HG03521 (cell line): ENCODE measurements at regions not wholly inside any gene's neighbourhood (a gene's known extent, or its start where the extent isn't known, plus 50 kb on each side); places are given as distances from the start of the nearest gene placed in this dataset.
"Not testable (repeated sequence)": the region's sequence is repeated elsewhere in the genome, so short reads cannot be mapped to it uniquely, and the experiment has no call there.

Source experiments
- ATAC-seq: cut with Tn5 transposase; IDR thresholded peaks from one replicate; pipeline ENCODE4 v1.9.1; 2021; ENCODE audit warnings: mild to moderate bottlenecking, moderate library complexity; ENCODE audit not compliant: unreplicated experiment

DNA sequence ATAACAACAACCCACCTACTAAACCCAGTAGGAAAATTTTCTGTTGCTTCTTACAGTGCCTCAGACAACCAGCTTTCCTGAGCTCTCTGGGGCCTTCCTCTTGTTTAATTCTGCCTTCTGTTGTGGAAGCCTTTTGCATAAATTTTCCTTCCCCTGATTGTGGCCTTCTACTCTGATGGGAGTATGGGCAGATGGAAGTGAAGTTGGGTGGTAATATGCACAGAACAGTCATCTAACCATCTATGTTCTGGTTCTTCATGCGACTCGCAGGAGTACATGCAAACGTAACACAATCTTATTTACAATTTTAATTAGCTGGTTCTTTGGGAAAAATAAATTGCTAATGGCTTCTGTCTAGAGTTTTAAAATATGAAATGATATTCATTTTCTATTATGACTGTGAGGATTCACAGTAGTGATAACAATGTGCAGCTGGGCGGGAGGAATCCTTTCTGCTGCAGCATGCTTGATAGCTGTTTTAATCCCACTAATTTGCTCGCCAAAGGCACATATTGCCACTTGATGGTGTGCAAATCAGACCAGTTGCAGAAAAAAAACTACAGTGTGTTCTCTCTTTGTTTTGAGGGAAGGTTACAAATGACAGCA, 311.5 kb upstream of the ROPN1 start:
- ATAC-seq = no peak

DNA sequence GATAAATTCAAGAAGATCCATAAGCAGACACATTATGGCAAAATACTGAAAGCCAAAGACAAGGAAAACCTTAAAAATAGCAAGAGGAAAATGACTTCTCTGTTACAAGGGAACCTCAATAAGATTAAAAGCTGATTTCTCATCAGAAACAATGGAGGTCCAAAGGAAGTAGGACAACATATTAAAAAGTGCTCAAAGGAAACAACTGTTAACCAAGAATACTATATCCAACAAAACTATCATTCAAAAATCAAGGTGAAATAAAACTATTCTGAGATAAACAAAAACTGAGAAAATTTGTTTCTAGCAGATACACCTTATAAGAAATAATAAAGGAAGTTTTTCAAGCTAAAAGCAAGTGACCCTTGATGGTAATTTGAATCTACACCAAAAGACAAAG, 314.7 kb upstream of the ROPN1 start:
- no peak for ATAC-seq

DNA sequence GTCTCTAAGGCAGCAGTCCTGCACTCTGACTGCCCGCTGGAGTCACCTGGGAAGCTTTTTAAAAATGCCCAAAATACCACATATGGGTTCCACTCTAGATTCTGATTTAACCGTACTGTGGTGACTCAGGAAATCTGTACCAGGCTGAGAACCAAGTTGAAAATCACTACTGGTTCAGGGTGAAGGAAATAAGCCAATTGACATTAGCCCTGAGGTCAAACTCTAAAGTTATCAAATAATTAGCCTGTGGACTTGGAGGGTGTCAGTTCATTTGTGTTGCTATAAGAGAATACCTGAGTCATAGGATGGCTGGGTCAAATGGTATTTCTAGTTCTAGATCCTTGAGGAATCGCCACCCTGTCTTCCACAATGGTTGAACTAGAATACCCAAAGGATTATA, 321.7 kb upstream of the ROPN1 start:
- ATAC-seq = no peak

DNA sequence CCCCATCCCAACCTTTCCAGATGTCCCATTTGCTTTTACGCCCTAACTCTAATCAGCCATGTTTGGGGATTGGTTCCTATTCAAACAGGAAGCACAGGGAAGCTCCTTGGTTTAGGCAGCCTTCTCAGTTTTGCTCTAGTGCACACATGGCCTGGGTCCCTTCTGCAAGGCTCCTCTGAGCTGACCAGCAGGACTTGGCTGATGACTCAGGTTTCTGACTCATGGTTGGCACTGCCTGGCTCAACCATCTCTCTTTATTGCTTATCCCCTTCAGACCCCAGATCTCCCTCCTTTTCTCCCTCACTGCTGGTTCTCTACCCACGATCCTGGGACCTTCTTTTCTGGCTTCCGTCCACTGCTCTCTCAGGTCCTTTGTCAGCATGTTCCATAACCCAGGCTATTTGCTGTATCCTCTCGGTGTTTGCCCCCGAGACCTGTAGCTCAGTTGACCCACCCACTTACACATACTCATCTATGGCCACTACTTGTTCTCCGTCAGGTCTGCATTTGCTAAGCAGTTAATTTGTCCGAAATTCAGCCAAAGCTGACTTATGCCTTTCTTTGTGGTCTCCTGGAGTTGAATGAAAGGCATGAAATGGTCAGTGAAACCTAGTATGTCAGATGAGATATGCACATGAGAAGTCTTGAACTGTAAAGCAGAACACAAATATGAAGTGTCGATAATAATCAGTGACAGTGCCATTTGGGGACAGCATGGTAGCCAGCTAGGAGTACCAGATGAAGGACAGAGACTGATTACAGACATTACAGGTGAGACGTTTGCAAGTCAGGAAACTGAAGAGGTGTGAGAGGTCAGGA, 323.5 kb upstream of the ROPN1 start:
- ATAC-seq = no peak

DNA sequence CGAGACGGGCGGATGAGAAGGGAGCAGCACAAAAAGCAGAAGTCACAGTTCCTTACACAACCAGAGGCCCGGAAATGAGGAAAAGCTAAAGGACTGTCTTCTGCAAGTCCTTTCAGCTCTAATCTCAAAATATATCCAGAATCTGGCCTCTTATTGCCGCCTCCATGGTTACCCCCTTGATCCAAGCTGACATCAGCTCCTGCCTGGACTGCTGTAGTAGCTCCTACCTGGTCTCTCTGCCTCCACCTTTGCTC, 324.0 kb upstream of the ROPN1 start:
- ATAC-seq = no peak

DNA sequence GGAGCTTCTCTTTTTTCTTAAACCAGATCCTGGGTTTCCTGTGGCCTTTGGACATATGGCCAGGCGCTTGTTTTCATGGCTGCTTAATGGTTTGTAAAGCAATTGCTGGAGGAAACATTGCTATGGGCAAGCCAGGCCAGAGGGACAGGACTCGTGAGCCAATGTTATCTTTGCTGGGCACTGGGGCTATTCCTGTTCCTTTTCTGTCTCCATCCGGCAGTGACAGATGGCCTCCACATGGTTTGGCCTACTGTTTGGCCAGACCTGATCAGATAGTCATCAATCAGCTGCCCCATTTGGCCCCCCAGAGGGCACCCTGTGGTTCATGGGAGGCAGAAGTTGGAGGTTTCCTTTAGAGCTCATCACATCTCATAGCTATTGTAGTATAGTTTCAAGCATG, 326.1 kb upstream of the ROPN1 start:
- no peak for ATAC-seq

DNA sequence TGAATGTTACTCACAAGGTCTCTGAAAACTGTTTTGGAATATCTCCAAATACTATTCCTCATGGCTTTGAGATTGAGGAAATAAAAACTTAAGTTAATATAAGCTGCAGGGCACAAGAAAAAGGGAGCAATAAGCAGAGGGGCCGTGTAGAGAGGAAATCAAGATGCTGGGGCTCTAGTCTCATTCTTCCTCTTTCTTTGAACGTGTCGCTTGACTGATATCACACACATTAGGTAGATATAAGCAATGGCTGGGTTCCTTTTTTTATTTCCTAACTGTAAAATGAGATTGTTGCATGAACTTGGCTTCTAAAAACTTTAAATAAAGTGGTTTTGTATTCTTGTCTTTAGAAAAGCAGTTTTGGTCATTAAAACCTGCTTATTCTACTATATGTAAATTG, 326.7 kb upstream of the ROPN1 start:
- no peak for ATAC-seq

DNA sequence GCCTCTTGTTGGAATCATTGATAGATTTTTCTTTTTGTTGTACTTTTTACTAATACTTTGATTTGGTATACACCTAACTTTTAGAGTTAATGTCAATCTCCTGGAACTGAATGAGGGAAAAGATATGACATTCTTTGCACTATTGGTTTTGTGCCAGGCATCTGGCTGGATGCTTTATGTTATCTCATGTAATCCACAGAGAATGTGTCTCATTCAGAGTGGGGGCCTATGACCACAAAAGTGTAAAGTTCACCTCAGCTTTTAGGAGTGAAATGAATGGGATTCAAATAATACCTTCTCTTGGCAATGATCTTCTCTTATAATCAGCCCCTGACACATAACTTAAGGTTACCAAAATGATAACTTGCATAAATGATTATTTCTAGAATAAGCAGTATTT, 329.1 kb upstream of the ROPN1 start:
- no peak for ATAC-seq

DNA sequence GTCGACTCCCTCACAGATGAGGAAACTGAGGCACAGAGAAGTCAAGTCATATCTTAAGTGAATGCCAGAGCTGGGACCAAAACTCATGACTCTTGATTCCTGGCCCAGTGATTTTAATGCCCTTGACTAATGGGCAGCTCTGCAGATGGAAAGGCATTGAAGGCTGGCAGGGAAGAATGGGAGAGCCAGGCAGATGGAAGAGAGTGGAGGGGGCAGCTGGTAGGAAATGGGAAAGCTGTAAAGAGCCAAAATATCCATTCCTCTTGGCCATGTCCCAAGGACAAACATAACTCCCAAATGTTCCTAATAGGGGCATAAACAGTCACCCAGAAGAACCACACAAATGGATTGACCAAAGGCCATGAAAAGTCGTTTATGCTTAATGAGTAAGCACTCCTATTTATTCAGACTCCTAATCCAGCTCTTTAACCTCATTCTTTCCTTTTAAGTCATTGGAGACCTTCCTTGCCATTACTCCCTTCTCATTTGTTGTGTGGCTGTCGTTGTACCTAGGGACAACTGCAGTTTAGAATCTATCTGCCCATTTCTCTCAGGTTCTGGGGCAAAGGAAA, 330.5 kb upstream of the ROPN1 start:
- ATAC-seq = no peak

DNA sequence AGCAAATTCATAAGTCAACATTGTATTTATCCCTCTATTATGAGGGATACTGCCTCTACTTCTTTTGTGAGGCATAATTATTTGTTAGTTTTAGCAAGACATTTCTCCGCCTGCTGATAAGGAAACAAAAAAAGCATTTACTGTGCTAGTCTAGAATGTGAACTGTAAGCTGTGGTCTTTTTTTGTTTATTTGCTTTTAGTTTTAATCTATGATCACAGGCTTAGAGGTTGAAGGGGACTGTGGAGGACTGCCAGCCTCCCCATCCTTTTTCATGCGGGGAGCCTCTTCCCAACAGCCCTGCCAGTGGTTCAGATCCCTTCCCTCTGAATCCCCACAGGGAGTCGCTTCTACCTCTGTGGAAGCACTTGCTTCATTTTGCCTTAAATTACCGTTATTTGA, 331.0 kb upstream of the ROPN1 start:
- ATAC-seq = no peak

DNA sequence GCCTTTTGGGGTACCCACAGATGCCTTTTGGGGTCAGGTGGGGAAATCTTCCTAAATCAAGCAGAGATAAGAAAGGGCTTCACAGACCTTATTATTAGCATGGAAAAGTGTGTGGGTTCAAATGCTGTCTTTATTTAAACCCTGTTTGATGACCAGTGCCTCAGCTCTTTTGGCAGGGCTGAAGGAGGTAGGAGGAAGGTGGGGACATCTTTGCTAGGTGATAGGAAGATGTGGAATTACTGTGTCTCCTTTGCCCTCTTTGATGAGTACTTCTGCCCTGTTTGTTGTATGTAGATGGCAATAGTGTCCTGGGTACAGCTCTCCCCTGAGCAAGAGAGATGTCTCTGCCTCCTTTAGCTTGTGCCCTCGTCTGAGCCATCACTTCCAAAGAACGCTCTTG, 333.3 kb upstream of the ROPN1 start:
- ATAC-seq = no peak

DNA sequence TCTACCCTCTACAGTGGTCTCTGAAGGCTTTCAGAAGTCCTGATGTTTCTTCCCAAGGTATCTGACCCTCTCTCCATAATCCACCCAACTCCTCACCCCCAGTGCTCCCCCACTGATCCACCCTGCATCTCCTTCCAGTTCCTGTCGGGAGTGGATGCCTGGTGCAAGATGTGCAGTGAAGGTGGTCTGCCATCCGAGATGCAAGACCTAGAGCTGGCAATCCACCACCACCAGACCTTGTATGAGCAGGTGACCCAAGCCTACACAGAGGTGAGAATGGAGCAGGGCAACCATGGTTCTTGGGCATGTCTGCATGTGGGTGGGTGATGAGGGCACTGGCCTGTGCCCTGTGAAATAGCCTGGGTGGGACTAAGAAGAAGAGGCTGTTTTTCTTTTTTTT, 337.8 kb upstream of the ROPN1 start:
- ATAC-seq = no peak

DNA sequence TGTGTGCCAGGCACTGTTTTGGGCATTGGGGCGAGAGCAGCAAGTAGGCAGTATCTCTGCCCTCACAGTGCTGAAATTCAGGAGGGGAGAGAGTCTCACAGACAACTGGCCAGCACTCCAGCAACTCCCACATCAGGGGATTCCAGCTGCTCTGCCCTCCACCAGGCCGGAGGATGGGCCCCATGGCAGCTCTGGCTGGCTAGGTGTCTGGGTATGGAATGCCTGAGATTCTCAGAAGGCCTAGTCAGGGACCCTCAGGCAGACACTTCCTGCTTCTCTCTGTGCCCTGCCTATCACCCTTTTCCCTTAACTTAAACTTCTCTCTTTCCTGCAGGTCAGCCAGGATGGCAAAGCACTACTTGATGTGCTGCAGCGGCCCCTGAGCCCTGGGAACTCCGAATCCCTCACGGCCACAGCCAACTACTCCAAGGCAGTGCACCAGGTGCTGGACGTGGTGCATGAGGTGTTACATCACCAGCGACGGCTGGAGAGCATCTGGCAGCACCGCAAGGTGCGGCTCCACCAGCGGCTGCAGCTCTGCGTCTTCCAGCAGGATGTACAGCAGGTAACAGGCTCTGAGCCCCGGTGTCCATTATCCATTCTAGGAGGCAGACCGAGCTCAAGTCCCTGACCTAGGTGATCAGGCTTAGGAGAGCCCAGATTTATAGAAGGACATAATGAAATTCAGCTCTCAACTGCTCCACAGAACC, 342.2 kb upstream of the ROPN1 start:
- no peak for ATAC-seq

DNA sequence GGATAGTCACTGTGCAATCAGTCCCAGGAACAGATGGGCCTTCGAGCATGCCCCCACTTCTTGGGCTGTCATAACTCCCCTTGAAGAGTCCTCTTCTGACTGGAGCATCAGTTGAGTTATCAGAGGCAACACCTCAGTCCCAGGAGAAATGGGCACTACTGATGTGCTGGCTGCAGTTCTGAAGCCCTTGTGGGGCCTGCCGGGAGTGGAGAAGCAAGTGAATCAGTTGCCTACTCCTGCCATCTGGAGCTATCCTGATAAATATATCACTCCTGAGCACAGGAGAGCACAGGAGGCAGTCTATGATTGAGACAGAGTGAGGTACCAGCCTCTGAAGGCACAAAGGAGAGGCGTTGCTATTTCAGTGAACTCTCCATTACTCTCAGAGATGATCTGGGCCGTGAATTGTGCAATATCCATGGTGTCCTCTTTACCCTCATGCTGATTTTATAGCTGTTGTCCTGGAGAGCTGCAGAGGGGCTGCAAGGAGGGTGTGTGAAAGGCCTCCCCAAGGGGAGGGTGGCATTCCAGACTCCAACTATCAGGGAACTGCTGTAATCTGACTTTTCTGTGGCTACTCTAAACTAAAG, 344.2 kb upstream of the ROPN1 start:
- no peak for ATAC-seq

DNA sequence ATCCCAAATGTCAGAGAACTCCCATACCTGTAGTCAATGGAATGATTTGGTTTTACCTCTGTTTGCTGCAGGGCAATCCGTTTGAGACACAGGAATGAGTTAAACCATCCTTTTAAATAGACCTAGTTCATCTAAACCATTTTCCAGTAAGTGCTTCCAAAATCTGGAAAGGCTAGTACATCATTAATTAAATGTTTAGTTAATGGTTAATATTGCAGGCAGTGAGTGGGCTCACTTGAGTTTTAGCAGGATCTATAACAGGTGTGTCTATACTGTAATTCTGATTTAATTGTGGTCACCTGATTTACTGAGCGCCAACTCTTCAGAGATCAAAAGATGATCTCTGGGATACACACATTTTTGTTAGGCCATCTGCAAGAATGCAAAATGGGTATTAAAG, 353.9 kb upstream of the ROPN1 start:
- ATAC-seq = no peak

DNA sequence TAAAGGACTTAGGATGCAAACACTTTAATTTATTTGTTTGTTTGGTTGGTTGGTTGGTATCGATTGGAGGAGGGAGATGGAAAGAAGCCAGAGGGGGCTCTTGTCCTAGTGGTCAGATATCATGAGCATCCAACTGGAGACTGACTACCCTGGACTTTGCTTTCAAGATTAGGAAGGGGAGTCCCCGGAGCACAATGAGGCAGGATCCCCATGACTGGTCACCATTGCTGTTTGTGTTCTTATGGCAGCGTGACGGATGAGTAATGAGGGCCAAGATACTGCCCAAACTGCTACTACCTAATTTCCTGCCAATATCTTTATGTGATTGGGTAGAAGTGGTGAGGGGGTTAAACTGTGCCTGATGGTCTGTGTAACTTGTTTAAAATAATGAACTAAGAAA, 354.6 kb upstream of the ROPN1 start:
- ATAC-seq = no peak

DNA sequence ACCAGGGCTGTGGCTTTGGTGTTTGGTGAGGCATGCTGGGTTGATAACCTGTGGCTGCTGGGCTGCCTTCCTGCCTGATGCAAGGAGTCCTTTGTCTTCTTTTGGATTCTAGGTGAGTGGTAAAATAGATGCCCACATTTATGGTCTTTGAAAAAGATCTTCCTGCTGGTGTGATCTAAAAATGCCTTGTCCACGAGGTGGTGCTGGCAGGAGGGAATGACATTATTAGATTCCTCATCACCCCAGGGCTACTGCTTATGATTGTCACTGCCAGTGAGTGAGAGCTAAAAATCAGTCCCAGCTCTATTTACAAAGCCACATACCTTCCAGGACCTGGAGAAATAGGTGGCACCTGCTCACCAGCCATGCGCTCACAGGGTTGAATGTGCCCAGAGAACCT, 355.5 kb upstream of the ROPN1 start:
- no peak for ATAC-seq

DNA sequence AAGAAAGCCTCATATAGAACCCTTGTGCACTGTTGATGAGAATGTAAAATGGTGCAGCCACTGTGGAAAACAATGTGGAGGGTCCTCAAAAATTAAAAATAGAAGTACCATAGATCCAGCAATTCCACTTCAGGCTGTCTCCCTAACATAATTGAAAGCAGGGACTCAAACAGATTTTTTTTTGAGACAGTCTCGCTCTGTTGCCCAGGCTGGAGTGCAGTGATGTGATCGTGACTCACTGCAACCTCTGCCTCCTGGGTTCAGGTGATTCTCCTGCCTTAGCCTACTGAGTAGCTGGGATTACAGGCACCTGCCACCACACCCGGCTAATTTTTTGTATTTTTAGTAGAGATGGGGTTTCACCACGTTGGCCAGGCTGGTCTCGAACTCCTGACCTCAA, 356.6 kb upstream of the ROPN1 start:
- ATAC-seq = not testable (repeated sequence)

DNA sequence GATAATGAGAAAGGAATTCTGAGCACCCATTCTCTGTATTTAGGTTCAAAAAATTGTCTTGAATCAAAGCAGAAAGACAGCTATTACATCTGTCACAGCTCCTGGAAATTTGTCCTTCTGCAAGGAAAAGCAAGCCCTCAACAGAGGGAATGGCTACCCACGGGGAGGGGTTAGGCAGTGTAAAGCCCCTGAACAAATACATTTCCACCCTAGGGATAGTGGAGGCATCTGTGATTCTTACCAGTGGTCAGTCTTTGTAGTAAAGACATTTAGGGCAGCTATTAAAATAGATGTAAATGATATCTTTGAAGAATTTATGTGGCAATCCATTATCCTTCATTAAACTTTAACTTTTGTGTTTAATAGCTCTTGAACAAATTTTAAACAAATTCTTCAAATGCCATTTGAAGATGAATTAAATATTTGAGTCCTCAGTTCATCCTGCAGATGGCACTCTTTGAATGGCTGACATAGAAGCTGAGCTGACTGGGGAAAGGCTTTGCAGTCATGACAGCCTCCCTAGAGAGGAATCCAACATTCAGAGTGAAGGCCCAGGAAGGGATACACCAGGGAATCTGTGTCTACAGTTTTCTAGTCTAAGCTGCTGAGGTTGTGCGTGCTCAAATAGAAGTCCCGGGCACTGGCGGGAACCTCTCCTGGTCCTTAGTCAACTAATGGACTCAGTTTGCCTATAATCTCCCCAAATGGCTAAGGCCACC, 359.7 kb upstream of the ROPN1 start:
- no peak for ATAC-seq

DNA sequence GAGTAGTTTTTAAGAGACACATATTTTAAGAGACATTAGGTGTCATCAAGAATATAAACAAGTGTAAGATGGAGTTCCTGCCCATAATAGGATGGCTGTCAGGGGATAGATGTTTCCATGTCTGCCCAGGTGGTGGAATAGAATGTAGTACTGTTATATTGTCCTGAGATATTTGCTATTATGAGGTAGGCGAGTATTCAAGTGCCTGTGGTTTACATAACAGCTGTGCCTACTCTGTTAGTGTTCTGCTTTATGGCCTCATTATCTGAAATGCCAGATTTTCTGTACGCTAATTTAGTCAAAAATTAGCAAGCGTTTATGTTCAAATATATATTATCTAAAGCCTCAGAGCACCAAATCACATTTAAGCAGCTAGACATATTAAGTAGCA, 360.2 kb upstream of the ROPN1 start:
- no peak for ATAC-seq

DNA sequence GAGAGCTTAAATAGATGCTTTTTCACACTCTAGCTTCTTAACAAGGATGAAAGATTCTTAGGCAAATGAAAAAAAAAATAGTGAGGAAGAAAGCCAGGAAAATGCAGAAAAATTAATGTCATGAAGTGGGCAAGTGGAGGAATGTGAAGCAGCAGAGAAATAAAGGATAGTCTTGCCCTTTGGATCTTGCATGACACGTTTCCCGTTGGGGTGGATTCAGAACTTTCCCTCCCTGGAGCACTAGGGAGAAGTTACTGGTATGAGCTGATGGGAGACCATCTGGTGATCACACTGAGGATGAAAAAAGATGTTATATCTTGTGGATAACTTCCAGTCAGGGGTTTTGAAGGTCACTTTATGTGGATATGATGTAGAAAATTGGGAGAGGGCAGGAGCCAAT, 361.8 kb upstream of the ROPN1 start:
- ATAC-seq = no peak
